ENCODE measurements at regions not wholly inside any gene's neighbourhood (a gene's known extent, or its start where the extent isn't known, plus 50 kb on each side); places are given as distances from the start of the nearest gene placed in this dataset.

GRCh38 chr6:111986651-111987050 is 67.3 kb upstream of the CCN6 start:
- no peak for TF ChIP-seq CTCF (IDR thresholded peaks at IDR 0.05)
- Histone ChIP-seq H3K36me3 (no peaks in the 10 kb centered on the region), H3K9me3 (no peaks in the 10 kb centered on the region), H3K9ac (ENCODE audit: low read depth in 2 of 2, low read length in 2 of 2) (no peak overlapping the region), H3K27me3 (no peaks in the 10 kb centered on the region), H3K4me3 (no peak overlapping the region), H3K4me1 (no peaks in the 10 kb centered on the region), H3K27ac (no peak overlapping the region)
- intact Hi-C loops (cut with DNase I) = no loop called here
- DNase-seq = no peak

- H3K9me3 ChIP-seq = no peaks in the 10 kb centered on the region
- H3K4me3 ChIP-seq = no peak overlapping the region
- no peak for TF ChIP-seq CTCF (IDR thresholded peaks at IDR 0.05)
- H3K9ac ChIP-seq (ENCODE audit: low read depth in 2 of 2, low read length in 2 of 2) = no peak overlapping the region
- intact Hi-C loops (cut with DNase I) = no loop called here
- H3K27ac ChIP-seq = no peak overlapping the region
- DNase-seq = no peak
- H3K36me3 ChIP-seq = no peaks in the 10 kb centered on the region
- H3K4me1 ChIP-seq = no peaks in the 10 kb centered on the region
- no peaks in the 10 kb centered on the region for H3K27me3 ChIP-seq
These were observed 66.6 kb upstream of the CCN6 start for GRCh38 chr6:111987295-111987694.

- no peak for DNase-seq
- no peaks in the 10 kb centered on the region for H3K36me3 ChIP-seq
- H3K4me3 ChIP-seq = no peak overlapping the region
- no peaks in the 10 kb centered on the region for H3K27me3 ChIP-seq
- no peaks in the 10 kb centered on the region for H3K9me3 ChIP-seq
- no peak overlapping the region for H3K9ac ChIP-seq (ENCODE audit: low read depth in 2 of 2, low read length in 2 of 2)
- no peaks in the 10 kb centered on the region for H3K4me1 ChIP-seq
- intact Hi-C loops (cut with DNase I) = no loop called here
- H3K27ac ChIP-seq = no peak overlapping the region
- no peak for TF ChIP-seq CTCF (IDR thresholded peaks at IDR 0.05)
These were observed 65.0 kb upstream of the CCN6 start for GRCh38 chr6:111988926-111989325.

GRCh38 chr6:111989743-111990142 is 64.2 kb upstream of the CCN6 start:
- Histone ChIP-seq H3K9ac (ENCODE audit: low read depth in 2 of 2, low read length in 2 of 2) (no peak overlapping the region), H3K4me3 (no peak overlapping the region), H3K36me3 (no peaks in the 10 kb centered on the region), H3K9me3 (no peaks in the 10 kb centered on the region), H3K27me3 (no peaks in the 10 kb centered on the region), H3K4me1 (no peaks in the 10 kb centered on the region), H3K27ac (no peak overlapping the region)
- no peak for TF ChIP-seq CTCF (IDR thresholded peaks at IDR 0.05)
- intact Hi-C loops (cut with DNase I) = no loop called here
- DNase-seq = no peak

- Histone ChIP-seq H3K36me3 (no peaks in the 10 kb centered on the region), H3K27ac (no peak overlapping the region), H3K9me3 (no peaks in the 10 kb centered on the region), H3K4me3 (no peak overlapping the region), H3K4me1 (no peaks in the 10 kb centered on the region), H3K9ac (ENCODE audit: low read depth in 2 of 2, low read length in 2 of 2) (no peak overlapping the region), H3K27me3 (no peaks in the 10 kb centered on the region)
- TF ChIP-seq CTCF (IDR thresholded peaks at IDR 0.05) = no peak
- DNase-seq = no peak
- intact Hi-C loops (cut with DNase I) = no loop called here
These were observed 63.7 kb upstream of the CCN6 start for GRCh38 chr6:111990214-111990613.

DNA sequence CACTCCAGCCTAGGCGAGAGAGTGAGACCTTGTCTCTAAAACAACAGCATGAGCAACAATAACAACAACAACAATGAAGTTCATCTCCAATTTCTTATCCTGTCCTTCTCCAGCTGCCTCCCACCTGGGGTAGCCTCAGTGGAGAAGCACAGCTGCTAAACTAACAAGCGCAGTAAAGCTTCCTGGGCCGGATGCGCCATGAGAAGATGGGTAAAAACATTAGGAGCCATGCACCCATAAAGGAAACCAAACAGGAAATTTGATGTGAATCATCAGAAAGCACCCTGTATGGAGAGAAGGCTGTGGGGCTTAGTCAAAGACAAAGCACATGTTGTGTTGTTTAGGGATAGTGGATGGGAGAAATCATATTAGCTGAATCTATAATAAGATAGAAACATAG is 61.1 kb upstream of the CCN6 start:
- H3K27ac ChIP-seq = no peak overlapping the region
- H3K4me1 ChIP-seq = no peaks in the 10 kb centered on the region
- no peak for TF ChIP-seq CTCF (IDR thresholded peaks at IDR 0.05)
- H3K36me3 ChIP-seq = no peaks in the 10 kb centered on the region
- no peak overlapping the region for H3K9ac ChIP-seq (ENCODE audit: low read depth in 2 of 2, low read length in 2 of 2)
- intact Hi-C loops (cut with DNase I) = no loop called here
- DNase-seq = no peak
- no peak overlapping the region for H3K4me3 ChIP-seq
- H3K27me3 ChIP-seq = no peaks in the 10 kb centered on the region
- H3K9me3 ChIP-seq = no peaks in the 10 kb centered on the region

Measured in colonic mucosa (tissue), 4 donors.